ENCODE measurements at regions not wholly inside any gene's neighbourhood (a gene's known extent, or its start where the extent isn't known, plus 50 kb on each side); places are given as distances from the start of the nearest gene placed in this dataset.

DNA sequence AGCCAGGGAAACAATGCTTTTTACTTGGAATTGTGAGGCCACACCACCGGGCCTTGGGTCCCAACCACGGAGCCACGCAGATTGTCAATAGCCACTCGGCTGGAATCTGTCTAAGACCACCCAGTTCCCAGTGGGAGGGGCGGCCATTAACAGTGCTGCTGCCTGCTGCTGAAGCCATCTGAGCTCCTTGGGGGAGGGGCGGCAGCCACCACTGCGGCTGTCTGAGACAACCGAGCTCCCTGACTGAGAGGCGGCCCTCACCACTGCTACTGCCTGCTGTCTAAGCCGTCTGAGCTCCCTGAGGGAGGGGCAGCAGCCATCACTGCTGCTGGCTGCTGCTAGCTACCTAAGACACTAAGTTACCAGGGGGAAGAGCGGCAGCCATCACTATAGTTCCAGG is 64.3 kb downstream of the DMRTA2 start:
- no peak for DNase-seq

DNA sequence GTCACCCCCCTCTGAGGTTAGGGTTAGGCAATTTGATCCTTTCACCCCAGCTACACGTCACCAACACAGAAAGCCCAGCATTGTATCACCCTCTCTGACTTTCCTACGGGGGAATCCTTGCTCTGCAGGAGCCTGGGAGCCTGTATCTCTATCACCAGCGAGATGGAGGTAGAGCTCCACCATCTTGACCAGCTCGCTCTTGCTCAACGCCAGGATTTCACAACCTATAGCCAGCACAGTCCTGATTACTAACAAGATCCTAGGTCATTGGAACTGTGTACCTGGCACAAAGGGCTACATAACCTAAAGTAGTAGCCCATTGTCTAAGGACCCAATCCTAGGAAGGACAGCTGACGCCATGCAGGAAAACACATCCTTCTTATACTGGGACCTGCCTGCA is 66.1 kb downstream of the DMRTA2 start:
- no peak for DNase-seq

DNA sequence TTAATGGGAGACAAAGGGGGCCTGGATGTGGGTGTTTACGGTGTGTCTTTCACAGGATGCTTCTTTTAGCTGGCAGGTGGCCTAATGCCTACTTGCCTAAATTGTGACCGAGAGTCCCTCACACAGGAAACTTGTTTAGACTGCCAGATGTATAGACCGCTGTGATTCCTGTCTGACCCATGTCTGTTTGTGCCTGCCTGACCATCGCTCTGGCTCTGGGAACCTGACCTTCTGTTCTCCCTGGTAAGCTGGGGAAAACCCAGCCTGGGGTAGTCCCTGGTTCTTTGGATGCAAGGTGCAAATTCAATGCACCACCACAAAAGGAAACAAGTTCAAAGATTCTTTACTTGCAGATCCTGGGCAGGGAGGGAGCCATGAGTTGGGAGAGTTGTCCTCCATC is 68.4 kb downstream of the DMRTA2 start:
- DNase-seq: no peak

DNA sequence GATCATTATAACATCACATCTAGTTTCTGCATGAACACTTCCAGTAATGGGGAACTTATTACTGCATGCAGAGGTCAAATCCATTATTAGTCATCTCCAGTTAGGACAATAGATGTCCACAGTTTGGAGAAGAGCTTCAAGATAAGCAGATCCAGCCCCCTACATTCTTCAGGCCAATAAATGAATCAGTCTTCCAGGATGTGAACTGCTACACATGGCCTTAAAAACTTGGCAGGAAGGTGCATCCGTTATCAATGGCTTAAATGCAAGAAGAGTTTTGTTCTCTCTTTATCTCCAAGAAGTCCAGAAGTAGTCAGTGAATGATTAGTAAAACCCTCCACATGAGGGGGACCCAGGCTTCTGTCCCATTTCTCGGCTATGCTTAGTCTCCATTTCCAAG is 70.8 kb downstream of the DMRTA2 start:
- DNase-seq: no peak

DNA sequence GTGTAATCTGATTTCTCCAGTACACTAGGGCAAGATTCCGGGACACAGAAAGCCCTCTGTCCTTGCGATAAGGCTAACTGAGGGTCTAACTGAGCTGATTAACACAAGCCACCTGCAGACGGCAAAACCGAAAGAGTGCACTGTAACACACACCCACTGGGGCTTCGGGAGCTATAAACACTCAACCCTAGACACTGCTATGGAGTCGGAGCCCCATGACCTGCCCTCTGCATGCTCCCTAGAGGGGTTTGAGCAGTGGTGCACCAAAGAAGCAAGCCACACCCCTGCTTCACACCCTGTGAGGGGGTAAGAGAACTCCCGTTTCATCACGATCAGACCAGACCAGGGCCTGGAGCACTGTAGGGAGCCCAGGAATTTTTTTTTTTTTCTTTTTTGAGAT is 72.4 kb downstream of the DMRTA2 start:
- DNase-seq: no peak

DNA sequence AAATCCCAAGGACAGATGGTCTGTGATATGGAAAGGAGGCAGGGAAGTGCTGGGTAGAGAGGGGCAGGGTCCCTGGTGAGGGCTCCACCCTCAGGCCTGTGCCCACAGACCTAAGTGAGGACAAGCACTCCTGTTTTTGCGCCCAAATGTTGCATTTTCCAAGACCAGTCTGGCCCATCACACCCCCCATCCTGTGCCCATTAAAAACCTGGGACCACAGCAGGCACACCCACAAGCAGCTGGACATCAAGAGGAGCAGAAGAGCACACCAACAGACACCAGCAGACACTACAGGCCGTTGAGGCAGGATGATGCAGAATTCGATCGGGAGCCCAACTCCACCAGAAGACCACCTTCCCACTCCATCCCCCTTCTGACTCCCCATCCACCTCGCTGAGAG is 72.8 kb downstream of the DMRTA2 start:
- DNase-seq: no peak

DNA sequence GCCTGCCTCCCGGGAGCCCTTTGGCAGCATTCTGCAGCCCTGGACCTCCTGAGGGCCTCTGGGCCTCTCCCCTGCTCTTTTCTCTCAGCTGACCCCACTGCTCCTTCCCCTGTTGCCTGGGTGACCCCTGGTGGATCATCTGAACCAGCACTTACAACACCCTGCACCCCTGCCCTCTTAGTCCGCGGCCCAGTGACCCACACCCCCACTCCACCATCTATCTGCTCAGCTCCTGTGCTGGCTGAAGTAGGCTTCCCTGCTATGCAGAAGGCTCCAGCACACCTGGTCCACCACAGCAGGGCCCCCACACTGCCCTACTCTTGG is 74.0 kb downstream of the DMRTA2 start:
- DNase-seq: no peak

DNA sequence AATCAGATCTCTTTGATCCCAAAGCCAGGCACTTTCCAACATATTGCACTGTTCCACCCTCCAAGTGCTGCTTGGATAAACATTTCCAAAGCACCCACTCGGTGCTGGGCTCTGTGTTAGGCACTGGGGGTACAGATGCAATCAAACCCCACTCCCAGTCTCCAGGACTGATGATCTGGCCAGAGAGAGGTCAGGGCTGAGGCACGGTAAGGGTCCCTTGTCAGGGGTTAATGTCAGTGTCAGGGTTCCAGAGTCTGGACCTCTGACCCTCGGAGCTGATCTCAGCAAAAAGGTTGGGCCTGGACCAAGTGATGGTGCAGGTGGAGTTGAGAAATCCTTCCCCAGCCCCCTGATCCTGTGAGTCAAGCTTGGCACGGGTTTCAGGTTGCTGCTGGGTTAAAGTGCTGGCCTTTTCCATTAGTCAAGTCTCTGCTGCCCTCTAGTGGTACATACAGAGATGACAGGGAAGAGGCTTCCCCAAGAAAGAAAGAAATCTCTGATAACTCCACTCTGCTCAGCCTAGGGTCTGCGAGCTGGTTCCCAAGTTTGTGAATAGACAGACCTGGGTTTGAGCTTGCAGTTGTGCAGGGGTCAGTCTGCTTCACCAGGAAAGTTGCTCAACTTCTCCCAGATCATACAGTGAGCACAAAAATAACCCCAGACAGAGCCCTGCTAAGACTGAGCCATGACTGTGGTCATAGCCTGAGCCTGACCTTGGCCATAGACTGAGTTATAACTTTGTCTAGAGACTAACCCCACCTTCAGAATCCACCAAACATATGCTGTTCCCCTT is 74.6 kb downstream of the DMRTA2 start:
- peak; percentile 60 for DNase-seq

DNA sequence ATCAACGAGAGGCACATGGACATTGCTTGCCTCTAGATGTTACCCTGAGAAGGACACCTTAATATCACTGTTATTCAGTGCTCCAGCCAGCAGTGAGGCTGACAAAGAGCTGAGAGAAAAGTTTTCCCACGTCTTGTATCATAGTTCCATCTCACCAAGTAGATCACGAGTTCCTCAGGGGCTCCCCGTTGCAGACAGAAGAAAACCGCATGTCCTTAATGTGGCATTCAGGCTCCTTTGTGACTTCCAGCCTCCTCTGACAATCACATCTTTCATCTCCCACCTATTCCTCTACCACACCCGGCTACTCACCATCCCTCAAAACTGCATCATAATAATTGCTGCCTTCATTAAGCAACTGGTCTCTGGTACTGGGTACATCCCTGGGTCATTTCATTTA is 75.3 kb downstream of the DMRTA2 start:
- DNase-seq: no peak

DNA sequence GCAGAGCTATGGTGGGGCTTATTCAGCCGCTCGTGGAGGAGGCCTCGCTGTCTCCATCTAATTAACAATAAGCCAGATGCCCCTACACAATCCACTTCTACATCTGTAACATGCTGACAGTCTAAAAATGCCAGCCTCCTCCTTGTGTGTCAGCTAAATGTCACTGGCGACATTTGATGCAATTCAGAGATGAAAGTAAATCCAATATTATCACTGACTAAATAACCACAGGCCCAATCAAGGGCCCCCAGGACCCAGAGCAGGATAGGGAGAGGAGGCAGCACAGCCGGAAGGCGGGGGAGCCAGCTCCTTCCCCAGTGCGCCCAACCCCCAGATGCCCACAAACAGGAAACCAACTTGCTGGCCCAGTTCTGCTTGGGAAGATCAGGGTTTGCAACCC is 76.6 kb downstream of the DMRTA2 start:
- no peak for DNase-seq

DNA sequence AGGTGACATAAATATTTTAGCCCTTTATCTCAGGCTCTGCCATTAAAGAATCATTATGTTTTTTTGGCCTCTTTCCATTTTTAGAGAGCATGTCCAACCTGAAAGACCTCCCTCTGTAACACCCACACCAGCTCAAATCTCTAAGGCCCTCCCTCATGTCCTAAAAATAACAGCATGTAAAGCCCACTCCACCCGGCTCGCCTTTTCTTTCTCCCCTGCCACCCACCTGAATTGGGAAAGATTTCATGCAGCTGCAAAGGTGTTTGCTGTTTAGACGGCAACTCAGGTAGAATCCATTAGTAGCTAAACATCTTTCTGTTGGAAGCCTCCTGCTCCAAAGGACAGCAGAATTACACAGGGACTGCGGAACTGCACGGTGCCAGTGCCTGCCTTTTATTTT is 79.9 kb downstream of the DMRTA2 start:
- DNase-seq: no peak

DNA sequence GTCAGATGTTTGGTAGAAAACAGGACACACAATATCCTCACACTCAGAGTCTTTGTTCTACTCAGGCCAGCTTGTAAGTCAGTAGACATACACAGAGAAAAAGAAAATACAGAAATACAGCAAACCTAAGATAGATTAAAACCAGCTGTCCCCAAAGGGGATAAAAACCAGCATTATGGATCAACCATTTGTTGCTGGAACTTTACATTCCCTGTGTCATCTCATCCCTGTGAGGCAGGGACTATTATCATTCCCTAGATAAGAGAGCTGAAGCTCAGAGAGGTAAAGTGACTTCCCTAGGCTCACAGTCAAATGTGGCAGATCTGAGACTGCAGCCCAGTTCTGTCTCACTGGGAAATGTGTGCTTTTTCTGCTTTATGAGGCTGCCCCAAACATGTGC is 80.7 kb downstream of the DMRTA2 start:
- no peak for DNase-seq

DNA sequence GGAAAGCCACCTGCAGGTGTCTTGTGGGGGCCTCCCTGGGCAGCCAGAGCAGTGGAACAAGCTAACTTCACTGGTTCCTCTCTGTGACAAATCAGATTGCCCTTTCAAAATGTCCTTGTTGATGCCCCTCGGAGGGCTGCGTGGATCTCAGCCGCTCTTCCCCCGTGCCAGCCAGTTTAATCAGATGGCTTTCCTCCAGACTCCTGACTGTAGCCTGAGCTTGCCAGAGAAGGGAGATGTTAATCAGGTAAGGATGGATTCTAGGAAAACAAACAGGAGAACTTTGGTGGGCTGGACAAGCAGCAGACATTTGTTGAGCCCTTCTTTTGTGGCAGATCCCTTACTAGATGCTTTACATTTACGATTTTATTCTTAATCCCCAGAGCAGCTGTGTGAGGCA is 88.2 kb downstream of the DMRTA2 start:
- DNase-seq: no peak

DNA sequence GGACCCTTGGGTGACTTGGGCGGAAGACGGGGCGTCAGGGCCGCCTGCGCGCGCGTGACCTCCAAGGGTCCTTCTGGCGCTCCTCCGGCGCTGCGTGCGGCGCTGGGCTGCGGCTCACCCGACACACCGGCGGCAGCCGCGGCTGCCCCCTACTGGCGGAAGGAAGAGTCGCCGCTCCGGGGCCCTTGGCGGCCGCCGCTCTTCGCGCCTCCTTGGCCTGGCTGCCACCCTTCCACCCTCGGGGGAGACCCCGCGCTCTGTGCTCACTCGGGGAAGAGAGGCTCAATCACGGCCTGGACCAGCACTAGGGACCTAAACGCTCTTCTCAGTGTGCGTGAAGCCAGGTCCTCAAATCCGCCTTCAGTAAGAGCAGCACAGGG is 89.7 kb downstream of the DMRTA2 start:
- DNase-seq: peak; percentile 48

DNA sequence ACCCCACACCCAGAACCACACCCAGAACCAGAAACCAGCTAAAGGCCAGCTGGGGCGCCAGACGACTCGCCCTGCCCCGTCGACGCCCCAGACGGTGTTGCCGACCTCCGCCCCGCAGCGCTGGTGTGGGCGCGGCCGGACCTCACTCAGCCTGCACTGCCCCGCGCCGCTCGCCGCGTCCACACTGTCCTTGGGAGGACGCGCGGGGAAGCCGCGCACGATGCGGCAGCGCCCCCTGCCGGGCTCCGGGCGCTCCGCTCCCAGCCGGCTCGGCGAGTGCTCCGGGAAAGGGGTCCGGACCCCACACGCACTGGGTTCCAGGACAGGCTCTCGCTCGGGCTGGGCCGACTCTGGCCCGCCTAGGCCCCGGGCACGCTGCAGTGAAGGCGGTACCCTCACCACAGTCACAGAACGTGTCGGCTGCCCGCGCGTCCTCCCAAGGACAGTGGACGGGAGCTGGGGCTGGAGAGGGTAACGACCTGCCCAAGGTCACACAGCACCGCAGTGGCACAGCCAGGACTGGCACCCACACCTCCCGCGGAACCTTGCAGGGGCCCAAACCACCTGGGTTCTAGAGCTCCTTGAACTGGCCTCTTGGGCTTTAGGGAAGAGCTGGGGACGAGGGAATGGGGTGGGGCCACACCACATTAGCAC is 90.2 kb downstream of the DMRTA2 start:
- DNase-seq: peak; percentile 36

DNA sequence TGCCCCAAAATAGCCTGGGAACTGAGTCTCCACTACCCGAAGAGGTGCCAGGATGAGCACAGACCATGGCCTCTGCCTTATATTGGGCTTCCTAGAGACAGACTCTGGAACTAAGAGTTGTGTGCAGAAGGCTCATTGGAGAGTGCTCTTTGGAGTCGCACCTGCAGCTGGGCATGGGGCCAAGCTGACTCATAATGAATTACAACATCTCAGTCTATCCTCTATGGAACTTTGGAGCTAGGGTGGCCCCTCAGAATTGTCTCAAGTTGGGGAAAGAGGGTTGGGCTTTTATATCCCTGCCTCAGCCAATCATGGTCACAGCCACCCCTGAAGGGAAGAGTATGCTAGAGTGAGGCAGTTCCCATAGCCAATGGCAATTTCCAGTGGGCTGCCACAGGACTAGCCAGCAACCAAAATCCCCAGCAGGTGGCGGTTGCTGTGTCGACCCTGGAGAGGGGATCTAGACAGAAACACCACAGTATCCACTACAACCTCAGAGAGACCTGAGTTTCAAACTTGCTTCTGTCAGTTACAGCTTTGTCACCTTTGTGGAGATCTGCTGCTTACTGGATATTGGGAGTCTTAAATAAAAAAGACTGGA is 93.8 kb downstream of the DMRTA2 start:
- no peak for DNase-seq

DNA sequence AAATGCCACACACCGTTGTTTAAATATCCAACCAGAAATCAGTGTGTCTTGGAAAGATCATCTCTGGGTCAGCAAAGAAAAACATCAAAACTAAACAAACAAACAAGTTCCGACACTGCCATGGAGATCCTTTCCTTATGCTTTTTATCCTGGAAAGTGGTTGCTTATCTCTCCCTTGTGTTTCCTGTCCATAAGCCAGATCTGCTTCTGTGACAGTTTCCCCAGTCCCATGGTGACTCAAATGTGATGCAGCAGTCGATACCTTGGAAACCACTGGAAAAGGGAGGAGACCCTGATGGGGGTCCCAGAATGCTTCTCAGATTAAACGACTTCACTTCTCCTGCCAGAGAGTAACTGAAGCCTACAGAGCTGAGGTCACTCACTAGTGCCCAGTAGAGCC is 94.7 kb downstream of the DMRTA2 start:
- no peak for DNase-seq

DNA sequence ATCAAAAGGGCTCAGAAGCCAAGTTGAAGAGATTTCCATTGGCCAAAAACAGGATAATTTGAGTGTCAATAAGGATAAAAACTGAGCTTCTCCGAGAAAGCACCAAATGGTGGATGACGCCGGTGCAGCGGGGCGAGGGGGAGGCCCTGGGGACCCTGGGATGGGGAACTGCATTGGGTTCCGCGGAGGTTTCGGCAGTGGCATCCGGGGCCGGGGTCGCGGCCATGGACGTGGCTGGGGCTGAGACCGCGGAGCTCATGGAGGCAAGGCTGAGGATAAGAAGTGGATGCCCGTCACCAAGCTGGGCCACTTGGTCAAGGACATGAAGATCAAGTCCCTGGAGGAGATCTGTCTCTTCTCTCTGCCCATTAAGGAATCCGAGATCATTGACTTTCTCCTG is 97.2 kb downstream of the DMRTA2 start:
- no peak for DNase-seq

DNA sequence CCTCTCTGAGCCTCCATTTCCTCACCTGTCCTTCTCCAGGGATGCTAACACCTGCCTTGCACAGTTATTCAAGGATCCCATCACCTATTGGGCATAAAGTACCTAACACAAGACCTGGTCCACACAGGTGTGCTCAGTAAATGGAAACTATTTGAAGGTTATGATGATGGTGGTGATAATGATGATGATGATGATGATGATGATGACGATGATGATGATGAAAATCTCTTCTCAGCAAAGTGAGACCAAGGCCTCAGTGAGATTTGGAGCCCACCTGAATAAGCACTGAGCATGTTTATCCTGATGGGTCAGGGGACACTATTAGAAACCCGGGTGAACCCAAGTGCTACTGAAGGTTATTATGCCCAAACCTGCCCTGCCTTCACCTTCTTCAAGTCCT is 100.7 kb downstream of the DMRTA2 start:
- DNase-seq: no peak

DNA sequence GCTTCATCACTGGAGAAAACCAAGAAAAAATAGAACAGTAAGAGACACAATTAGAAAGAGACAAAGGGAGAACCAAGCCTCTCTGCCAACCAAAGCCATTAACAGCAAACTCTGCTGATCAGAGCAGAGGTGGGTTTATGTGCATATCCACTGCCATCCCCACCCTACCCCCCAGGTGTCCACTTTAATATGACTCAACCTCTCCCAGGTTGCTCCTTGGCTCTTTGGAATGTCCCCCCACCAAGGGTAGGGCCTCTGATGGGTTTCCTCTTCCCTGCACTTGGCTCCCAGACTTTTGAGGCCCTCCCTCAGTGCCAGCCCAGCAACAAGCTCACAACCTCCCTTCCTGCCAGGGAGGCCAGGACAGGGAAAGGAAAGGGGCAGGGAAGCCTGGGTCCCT is 104.8 kb downstream of the DMRTA2 start:
- no peak for DNase-seq

DNA sequence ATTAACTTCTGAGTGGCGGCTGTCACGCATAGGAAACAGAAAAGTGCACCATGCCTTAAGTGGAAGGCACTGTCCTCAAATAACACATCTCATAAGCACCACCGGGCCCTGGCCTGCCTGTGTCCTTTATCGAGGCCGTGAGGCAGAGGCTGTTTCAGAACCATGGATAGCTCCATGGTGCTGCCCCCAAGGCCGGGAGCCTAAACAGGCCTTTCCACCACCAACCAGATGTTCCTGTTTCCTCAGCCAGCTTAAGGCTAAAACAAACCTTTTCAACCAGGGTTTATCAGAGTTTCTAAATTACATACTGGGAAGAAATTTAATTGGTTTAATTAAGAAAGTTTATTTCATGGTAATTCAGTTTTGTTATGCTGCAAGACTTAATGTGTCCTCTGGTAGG is 114.4 kb downstream of the DMRTA2 start:
- no peak for DNase-seq

DNA sequence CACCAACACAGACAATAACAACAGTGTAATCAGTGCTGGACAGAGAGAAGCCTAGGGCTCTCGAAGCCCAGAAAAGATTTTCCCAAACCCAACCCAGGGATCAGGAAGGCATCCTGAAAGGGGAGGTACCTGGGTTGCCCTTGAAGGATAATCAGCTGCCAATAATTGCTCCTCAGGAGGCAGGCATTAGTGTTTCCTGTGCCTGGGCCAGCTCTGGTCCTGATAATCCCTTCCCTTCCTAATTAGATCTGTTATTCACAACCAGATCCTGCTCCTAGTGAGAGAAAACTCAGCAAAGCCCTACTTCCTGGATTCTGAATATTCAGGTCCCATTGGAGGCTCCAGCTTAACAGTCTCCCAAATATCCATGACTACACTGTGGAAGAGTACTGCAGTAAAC is 117.4 kb downstream of the DMRTA2 start:
- DNase-seq: no peak

DNA sequence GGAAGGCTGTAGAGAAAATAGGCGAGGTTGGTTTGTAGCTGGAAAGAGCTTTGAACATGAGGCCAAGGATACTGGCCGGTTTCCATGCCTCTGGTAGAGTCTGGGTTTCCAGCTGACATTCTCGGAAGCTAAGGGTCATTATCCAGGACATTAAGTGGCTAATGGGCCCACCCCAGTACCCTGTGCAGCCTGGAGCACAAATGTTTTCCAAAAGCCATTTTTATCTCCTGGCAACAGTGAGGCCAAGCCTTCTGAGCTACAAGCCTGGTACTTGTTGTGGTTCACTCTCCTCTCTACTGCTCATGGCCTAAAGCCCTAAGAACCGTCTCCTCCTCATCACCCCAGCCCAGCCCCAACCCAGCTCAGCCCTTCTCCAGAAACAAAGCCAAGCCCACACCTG is 122.9 kb downstream of the DMRTA2 start:
- no peak for DNase-seq

DNA sequence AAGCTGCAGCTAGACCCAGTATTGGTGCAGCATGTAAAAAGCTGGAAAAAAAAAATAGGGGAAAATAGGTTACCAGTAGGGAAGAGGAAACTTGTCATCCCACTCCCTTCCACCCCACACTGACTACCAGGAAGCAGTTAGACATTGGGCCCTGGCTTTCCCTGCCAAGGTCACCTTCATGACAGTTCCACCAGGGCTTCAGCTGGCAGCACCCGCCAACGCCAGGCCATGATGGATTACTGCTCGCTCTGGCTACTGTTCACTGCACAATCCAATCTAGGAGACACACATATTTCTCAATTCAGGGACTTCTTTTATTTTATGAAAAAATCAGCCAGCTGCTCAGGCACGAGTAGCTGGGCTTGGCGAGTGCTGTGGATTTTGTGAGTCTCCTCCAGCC is 127.7 kb downstream of the DMRTA2 start:
- no peak for DNase-seq

DNA sequence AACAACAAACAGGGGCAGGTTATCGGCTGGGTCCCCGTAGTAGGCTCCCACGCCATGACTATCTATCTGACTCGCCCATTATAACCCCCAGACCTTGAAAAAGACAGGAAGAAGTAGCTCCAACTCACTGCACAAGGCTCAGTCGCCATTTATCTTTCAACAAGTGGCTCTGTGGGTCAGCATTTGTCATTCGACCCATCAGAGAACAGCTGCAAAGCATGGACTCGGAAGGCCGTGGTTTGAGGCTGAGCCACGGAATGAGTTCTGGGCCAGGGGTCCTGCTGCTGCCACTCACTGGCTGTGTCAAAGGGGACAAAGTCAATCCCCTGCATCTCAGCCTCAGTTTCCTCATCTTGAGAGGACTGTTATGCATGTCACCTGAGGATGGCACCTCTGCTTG is 131.0 kb downstream of the DMRTA2 start:
- DNase-seq: no peak
